ENCODE measurements at regions not wholly inside any gene's neighbourhood (a gene's known extent, or its start where the extent isn't known, plus 50 kb on each side); places are given as distances from the start of the nearest gene placed in this dataset.

DNA sequence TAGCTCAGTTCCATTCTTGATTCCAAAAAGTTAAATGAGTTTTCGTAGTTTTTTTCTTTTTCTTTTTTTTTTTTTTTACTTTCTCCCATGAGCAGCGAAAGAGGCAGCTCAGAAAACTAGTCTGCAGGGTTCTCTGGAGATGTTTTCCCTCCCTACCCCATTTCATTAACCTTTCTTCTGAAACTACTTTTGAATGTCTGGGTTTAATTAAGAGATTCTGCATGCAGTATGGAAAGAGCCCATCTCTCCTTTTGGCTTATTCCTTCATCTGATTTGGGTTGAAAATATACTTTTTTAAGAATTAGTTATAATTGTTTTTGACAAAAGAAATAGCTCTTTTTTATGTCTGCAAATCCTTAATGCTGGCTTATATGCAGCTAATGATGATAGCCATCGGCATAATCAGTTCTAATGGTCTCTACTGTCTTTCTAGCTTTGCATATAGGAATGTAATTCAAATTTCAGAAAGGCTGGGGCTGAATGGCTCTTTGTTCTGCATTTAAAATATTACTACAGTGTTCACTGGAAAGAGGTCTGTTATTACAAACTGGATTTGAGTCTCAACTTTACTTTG is 265.3 kb downstream of the FAT3 start:
- Histone ChIP-seq H2AFZ (no peak overlapping the region), H3K79me2 (replicated peaks; ENCODE audit: insufficient read depth) (peaks cover 22% of the 10 kb centered on the region), H4K20me1 (replicated peaks; ENCODE audit: insufficient read depth) (peaks cover 3% of the 10 kb centered on the region; the same call in 1 of the 2 replicates), H3F3A (replicated peaks; ENCODE audit: low read depth) (no peaks in the 10 kb centered on the region), H3K36me3 (ENCODE audit: insufficient read depth) (no peaks in the 10 kb centered on the region), H3K4me1 (ENCODE audit: insufficient read depth) (peaks cover 32% of the 10 kb centered on the region), H3K27me3 (ENCODE audit: insufficient read depth) (no peaks in the 10 kb centered on the region), H3K9me2 (ENCODE audit: insufficient read depth) (no peaks in the 10 kb centered on the region), H3K4me2 (no peak overlapping the region), H3K27ac (ENCODE audit: low read depth) (no peak overlapping the region), H3K4me3 (no peak overlapping the region)
- Mint-ChIP-seq H3K9me3 (no peaks in the 10 kb centered on the region), H3K27me3 (ENCODE audit: insufficient read depth, low read depth, poor library complexity) (peaks cover 5% of the 10 kb centered on the region), H3K4me3 (no peak overlapping the region), H3K4me1 (peaks cover 63% of the 10 kb centered on the region), H3K27ac (no peak overlapping the region), H3K36me3 (ENCODE audit: low read depth) (no peaks in the 10 kb centered on the region)
- ATAC-seq (no peak), DNase-seq (ENCODE audit: low spot score) (no peak)
- TF ChIP-seq ZNF331 (CRISPR knock-in tag; IDR thresholded peaks at IDR 0.05; ENCODE audit: low read depth) = no peak

DNA sequence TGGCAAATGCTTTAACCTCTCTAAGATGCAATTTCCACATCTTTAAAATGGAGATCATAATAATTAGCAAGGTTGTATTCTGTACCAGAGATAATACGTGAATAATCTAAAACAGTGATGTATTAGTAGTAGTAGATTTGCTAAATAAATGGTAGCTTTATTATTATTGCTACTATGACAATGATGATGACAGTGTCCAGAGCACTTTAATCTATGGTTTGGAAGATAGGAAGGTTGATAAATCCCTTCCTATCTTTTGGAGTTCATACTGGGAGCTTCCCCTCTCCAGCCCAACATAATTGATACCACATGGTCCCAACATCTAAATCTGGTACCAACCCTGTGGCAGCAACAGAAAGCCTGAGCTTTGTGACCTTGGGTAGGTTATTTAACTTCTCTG is 267.8 kb downstream of the FAT3 start:
- DNase-seq (ENCODE audit: low spot score) (no peak), ATAC-seq (no peak)
- Histone ChIP-seq H3K9me2 (ENCODE audit: insufficient read depth) (no peaks in the 10 kb centered on the region), H3K79me2 (replicated peaks; ENCODE audit: insufficient read depth) (peaks cover 20% of the 10 kb centered on the region), H3K36me3 (ENCODE audit: insufficient read depth) (no peaks in the 10 kb centered on the region), H4K20me1 (replicated peaks; ENCODE audit: insufficient read depth) (peaks cover 3% of the 10 kb centered on the region; the same call in 1 of the 2 replicates), H3K27me3 (ENCODE audit: insufficient read depth) (no peaks in the 10 kb centered on the region), H3K4me3 (no peak overlapping the region), H2AFZ (no peak overlapping the region), H3K4me1 (ENCODE audit: insufficient read depth) (peaks cover 17% of the 10 kb centered on the region; the same call in 1 of the 2 replicates), H3K27ac (ENCODE audit: low read depth) (no peak overlapping the region), H3F3A (replicated peaks; ENCODE audit: low read depth) (no peaks in the 10 kb centered on the region), H3K4me2 (no peak overlapping the region)
- Mint-ChIP-seq H3K4me1 (peaks cover 53% of the 10 kb centered on the region), H3K27ac (no peak overlapping the region), H3K9me3 (no peaks in the 10 kb centered on the region), H3K27me3 (ENCODE audit: insufficient read depth, low read depth, poor library complexity) (peaks cover 7% of the 10 kb centered on the region), H3K4me3 (no peak overlapping the region), H3K36me3 (ENCODE audit: low read depth) (no peaks in the 10 kb centered on the region)
- no peak for TF ChIP-seq EZH2 (IDR thresholded peaks at IDR 0.05; ENCODE audit: low read depth, unreplicated experiment)
- no peak for TF ChIP-seq EZH2phosphoT487 (IDR thresholded peaks at IDR 0.05; ENCODE audit: unreplicated experiment)
- TF ChIP-seq, protein P1, sequence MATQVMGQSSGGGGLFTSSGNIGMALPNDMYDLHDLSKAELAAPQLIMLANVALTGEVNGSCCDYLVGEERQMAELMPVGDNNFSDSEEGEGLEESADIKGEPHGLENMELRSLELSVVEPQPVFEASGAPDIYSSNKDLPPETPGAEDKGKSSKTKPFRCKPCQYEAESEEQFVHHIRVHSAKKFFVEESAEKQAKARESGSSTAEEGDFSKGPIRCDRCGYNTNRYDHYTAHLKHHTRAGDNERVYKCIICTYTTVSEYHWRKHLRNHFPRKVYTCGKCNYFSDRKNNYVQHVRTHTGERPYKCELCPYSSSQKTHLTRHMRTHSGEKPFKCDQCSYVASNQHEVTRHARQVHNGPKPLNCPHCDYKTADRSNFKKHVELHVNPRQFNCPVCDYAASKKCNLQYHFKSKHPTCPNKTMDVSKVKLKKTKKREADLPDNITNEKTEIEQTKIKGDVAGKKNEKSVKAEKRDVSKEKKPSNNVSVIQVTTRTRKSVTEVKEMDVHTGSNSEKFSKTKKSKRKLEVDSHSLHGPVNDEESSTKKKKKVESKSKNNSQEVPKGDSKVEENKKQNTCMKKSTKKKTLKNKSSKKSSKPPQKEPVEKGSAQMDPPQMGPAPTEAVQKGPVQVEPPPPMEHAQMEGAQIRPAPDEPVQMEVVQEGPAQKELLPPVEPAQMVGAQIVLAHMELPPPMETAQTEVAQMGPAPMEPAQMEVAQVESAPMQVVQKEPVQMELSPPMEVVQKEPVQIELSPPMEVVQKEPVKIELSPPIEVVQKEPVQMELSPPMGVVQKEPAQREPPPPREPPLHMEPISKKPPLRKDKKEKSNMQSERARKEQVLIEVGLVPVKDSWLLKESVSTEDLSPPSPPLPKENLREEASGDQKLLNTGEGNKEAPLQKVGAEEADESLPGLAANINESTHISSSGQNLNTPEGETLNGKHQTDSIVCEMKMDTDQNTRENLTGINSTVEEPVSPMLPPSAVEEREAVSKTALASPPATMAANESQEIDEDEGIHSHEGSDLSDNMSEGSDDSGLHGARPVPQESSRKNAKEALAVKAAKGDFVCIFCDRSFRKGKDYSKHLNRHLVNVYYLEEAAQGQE (IDR thresholded peaks at IDR 0.05; ENCODE audit: unreplicated experiment) = no peak
- TF ChIP-seq, protein P2, sequence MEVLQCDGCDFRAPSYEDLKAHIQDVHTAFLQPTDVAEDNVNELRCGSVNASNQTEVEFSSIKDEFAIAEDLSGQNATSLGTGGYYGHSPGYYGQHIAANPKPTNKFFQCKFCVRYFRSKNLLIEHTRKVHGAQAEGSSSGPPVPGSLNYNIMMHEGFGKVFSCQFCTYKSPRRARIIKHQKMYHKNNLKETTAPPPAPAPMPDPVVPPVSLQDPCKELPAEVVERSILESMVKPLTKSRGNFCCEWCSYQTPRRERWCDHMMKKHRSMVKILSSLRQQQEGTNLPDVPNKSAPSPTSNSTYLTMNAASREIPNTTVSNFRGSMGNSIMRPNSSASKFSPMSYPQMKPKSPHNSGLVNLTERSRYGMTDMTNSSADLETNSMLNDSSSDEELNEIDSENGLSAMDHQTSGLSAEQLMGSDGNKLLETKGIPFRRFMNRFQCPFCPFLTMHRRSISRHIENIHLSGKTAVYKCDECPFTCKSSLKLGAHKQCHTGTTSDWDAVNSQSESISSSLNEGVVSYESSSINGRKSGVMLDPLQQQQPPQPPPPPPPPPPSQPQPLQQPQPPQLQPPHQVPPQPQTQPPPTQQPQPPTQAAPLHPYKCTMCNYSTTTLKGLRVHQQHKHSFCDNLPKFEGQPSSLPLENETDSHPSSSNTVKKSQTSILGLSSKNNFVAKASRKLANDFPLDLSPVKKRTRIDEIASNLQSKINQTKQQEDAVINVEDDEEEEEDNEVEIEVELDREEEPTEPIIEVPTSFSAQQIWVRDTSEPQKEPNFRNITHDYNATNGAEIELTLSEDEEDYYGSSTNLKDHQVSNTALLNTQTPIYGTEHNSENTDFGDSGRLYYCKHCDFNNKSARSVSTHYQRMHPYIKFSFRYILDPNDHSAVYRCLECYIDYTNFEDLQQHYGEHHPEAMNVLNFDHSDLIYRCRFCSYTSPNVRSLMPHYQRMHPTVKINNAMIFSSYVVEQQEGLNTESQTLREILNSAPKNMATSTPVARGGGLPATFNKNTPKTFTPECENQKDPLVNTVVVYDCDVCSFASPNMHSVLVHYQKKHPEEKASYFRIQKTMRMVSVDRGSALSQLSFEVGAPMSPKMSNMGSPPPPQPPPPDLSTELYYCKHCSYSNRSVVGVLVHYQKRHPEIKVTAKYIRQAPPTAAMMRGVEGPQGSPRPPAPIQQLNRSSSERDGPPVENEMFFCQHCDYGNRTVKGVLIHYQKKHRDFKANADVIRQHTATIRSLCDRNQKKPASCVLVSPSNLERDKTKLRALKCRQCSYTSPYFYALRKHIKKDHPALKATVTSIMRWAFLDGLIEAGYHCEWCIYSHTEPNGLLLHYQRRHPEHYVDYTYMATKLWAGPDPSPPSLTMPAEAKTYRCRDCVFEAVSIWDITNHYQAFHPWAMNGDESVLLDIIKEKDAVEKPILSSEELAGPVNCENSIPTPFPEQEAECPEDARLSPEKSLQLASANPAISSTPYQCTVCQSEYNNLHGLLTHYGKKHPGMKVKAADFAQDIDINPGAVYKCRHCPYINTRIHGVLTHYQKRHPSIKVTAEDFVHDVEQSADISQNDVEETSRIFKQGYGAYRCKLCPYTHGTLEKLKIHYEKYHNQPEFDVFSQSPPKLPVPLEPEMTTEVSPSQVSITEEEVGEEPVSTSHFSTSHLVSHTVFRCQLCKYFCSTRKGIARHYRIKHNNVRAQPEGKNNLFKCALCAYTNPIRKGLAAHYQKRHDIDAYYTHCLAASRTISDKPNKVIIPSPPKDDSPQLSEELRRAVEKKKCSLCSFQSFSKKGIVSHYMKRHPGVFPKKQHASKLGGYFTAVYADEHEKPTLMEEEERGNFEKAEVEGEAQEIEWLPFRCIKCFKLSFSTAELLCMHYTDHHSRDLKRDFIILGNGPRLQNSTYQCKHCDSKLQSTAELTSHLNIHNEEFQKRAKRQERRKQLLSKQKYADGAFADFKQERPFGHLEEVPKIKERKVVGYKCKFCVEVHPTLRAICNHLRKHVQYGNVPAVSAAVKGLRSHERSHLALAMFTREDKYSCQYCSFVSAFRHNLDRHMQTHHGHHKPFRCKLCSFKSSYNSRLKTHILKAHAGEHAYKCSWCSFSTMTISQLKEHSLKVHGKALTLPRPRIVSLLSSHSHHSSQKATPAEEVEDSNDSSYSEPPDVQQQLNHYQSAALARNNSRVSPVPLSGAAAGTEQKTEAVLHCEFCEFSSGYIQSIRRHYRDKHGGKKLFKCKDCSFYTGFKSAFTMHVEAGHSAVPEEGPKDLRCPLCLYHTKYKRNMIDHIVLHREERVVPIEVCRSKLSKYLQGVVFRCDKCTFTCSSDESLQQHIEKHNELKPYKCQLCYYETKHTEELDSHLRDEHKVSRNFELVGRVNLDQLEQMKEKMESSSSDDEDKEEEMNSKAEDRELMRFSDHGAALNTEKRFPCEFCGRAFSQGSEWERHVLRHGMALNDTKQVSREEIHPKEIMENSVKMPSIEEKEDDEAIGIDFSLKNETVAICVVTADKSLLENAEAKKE (CRISPR knock-in tag; IDR thresholded peaks at IDR 0.05) = no peak
- TF ChIP-seq, protein P3, sequence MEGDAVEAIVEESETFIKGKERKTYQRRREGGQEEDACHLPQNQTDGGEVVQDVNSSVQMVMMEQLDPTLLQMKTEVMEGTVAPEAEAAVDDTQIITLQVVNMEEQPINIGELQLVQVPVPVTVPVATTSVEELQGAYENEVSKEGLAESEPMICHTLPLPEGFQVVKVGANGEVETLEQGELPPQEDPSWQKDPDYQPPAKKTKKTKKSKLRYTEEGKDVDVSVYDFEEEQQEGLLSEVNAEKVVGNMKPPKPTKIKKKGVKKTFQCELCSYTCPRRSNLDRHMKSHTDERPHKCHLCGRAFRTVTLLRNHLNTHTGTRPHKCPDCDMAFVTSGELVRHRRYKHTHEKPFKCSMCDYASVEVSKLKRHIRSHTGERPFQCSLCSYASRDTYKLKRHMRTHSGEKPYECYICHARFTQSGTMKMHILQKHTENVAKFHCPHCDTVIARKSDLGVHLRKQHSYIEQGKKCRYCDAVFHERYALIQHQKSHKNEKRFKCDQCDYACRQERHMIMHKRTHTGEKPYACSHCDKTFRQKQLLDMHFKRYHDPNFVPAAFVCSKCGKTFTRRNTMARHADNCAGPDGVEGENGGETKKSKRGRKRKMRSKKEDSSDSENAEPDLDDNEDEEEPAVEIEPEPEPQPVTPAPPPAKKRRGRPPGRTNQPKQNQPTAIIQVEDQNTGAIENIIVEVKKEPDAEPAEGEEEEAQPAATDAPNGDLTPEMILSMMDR (conservative IDR thresholded peaks at IDR 0.05; ENCODE audit: low read depth in 2 of 2) = no peak
- TF ChIP-seq CREB1 (CRISPR knock-in tag; IDR thresholded peaks at IDR 0.05; ENCODE audit: low read depth) = no peak
- no peak for TF ChIP-seq POLR2AphosphoS5 (IDR thresholded peaks at IDR 0.05; ENCODE audit: low read depth)
- TF ChIP-seq STAT1 (IDR thresholded peaks at IDR 0.05; ENCODE audit: unreplicated experiment) = no peak
- TF ChIP-seq JUNB (IDR thresholded peaks at IDR 0.05; ENCODE audit: unreplicated experiment) = no peak
- no peak for TF ChIP-seq ZNF114 (CRISPR knock-in tag; IDR thresholded peaks at IDR 0.05)

Measured in GM23338 (cell line).